ENCODE measurements at regions not wholly inside any gene's neighbourhood (a gene's known extent, or its start where the extent isn't known, plus 50 kb on each side); places are given as distances from the start of the nearest gene placed in this dataset.

DNA sequence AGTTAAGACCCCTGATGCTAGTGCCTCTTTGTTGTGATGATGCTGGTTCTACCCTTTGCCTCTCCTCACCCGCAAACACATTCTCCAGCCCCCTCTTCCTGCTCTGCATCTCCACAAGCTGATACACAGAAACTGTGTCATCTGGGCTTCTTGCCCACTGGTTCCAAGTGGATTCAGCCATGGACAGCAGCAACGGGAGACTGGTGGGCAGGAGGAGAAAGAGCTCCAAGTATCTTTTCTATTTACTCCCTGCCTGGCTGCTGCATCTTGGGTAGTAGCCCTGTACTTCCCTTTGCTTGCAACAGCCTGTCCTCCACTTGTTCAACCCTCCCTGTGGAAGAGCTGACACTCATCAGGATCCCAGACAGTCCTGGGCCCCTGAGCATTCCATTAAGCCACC lies 655.1 kb upstream of the RAB6C start:
- H3K79me2 ChIP-seq (ENCODE audit: control insufficient read depth, low read length) = no peaks in the 10 kb centered on the region
- H3K9me3 ChIP-seq (ENCODE audit: control insufficient read depth, insufficient read depth, low read length) = no peaks in the 10 kb centered on the region
- no peak overlapping the region for H3K4me2 ChIP-seq (ENCODE audit: low read length)
- H3K27me3 ChIP-seq (ENCODE audit: control insufficient read depth, low read length) = no peaks in the 10 kb centered on the region
- H3K4me3 ChIP-seq (ENCODE audit: low read length) = no peak overlapping the region
- TF ChIP-seq, protein P1, sequence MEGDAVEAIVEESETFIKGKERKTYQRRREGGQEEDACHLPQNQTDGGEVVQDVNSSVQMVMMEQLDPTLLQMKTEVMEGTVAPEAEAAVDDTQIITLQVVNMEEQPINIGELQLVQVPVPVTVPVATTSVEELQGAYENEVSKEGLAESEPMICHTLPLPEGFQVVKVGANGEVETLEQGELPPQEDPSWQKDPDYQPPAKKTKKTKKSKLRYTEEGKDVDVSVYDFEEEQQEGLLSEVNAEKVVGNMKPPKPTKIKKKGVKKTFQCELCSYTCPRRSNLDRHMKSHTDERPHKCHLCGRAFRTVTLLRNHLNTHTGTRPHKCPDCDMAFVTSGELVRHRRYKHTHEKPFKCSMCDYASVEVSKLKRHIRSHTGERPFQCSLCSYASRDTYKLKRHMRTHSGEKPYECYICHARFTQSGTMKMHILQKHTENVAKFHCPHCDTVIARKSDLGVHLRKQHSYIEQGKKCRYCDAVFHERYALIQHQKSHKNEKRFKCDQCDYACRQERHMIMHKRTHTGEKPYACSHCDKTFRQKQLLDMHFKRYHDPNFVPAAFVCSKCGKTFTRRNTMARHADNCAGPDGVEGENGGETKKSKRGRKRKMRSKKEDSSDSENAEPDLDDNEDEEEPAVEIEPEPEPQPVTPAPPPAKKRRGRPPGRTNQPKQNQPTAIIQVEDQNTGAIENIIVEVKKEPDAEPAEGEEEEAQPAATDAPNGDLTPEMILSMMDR (IDR thresholded peaks at IDR 0.05; ENCODE audit: low read depth, low read length, poor library complexity, severe bottlenecking) = no peak
- TF ChIP-seq EZH2phosphoT487 (IDR thresholded peaks at IDR 0.05; ENCODE audit: borderline replicate concordance, low read length) = no peak
- H3K27ac ChIP-seq (ENCODE audit: low read depth, low read length) = no peak overlapping the region
- H3K4me1 ChIP-seq (ENCODE audit: control insufficient read depth, low read length) = no peaks in the 10 kb centered on the region
- H3F3A ChIP-seq (ENCODE audit: control insufficient read depth, insufficient read depth) = no peaks in the 10 kb centered on the region
- no peaks in the 10 kb centered on the region for H3K36me3 ChIP-seq (ENCODE audit: control insufficient read depth, low read length)
- no peaks in the 10 kb centered on the region for H4K20me1 ChIP-seq (ENCODE audit: control insufficient read depth, insufficient read depth, low read depth, low read length)
- H3K9me2 ChIP-seq (replicated peaks; ENCODE audit: control insufficient read depth, low read length) = no peaks in the 10 kb centered on the region

DNA sequence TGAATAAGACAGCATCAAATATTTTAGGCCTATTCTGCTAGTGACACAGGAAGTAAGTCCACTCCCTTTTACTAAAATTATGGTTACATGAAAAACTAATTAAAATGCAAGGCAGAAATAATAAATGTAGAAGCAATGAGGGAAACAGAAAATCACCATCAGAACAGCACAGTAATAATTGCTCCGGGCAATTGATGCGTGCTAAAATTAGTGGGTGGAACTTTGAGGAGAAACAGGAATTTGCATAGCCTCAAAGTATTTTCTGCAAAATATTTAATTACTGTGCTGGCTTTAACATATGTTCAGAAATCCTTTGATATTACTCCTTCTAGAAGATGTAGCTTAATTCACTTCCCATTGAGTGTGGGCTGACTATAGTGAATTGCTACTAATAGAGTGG lies 654.3 kb upstream of the RAB6C start:
- H3K36me3 ChIP-seq (ENCODE audit: control insufficient read depth, low read length) = no peaks in the 10 kb centered on the region
- H3K79me2 ChIP-seq (ENCODE audit: control insufficient read depth, low read length) = no peaks in the 10 kb centered on the region
- H3K4me3 ChIP-seq (ENCODE audit: low read length) = no peak overlapping the region
- no peaks in the 10 kb centered on the region for H3K9me2 ChIP-seq (replicated peaks; ENCODE audit: control insufficient read depth, low read length)
- no peaks in the 10 kb centered on the region for H3K27me3 ChIP-seq (ENCODE audit: control insufficient read depth, low read length)
- H4K20me1 ChIP-seq (ENCODE audit: control insufficient read depth, insufficient read depth, low read depth, low read length) = no peaks in the 10 kb centered on the region
- TF ChIP-seq EZH2phosphoT487 (IDR thresholded peaks at IDR 0.05; ENCODE audit: borderline replicate concordance, low read length) = no peak
- TF ChIP-seq, protein P1 (IDR thresholded peaks at IDR 0.05; ENCODE audit: low read depth, low read length, poor library complexity, severe bottlenecking) = no peak
- H3K4me2 ChIP-seq (ENCODE audit: low read length) = no peak overlapping the region
- no peak overlapping the region for H3K27ac ChIP-seq (ENCODE audit: low read depth, low read length)
- no peaks in the 10 kb centered on the region for H3K4me1 ChIP-seq (ENCODE audit: control insufficient read depth, low read length)
- H3K9me3 ChIP-seq (ENCODE audit: control insufficient read depth, insufficient read depth, low read length) = no peaks in the 10 kb centered on the region
- H3F3A ChIP-seq (ENCODE audit: control insufficient read depth, insufficient read depth) = no peaks in the 10 kb centered on the region

DNA sequence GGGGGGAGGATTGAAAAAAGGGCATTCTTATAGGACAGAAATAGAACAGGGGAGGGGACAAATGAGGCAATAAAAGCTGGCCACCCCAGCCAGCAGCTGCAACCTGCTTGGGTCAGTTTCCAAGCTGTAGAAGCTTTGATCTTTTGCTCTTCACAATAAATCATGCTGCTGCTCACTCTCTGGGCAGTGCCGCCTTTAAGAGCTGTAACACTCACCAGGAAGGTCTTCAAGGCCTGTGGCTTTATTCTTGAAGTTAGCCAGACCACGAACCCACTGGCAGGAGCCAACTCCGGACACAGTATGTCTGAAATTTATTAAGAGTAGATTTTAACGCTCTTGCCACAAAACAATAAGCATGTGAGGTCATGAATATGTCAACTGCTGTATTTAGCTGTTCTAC lies 649.9 kb upstream of the RAB6C start:
- H3K9me2 ChIP-seq (replicated peaks; ENCODE audit: control insufficient read depth, low read length) = no peaks in the 10 kb centered on the region
- no peaks in the 10 kb centered on the region for H3K27me3 ChIP-seq (ENCODE audit: control insufficient read depth, low read length)
- no peaks in the 10 kb centered on the region for H4K20me1 ChIP-seq (ENCODE audit: control insufficient read depth, insufficient read depth, low read depth, low read length)
- no peaks in the 10 kb centered on the region for H3K4me1 ChIP-seq (ENCODE audit: control insufficient read depth, low read length)
- no peaks in the 10 kb centered on the region for H3K36me3 ChIP-seq (ENCODE audit: control insufficient read depth, low read length)
- no peak overlapping the region for H3K4me3 ChIP-seq (ENCODE audit: low read length)
- H3K4me2 ChIP-seq (ENCODE audit: low read length) = no peak overlapping the region
- H3K9me3 ChIP-seq (ENCODE audit: control insufficient read depth, insufficient read depth, low read length) = no peaks in the 10 kb centered on the region
- H3K27ac ChIP-seq (ENCODE audit: low read depth, low read length) = no peak overlapping the region
- no peak for TF ChIP-seq EZH2phosphoT487 (IDR thresholded peaks at IDR 0.05; ENCODE audit: borderline replicate concordance, low read length)
- TF ChIP-seq, protein P1 (IDR thresholded peaks at IDR 0.05; ENCODE audit: low read depth, low read length, poor library complexity, severe bottlenecking) = no peak
- H3F3A ChIP-seq (ENCODE audit: control insufficient read depth, insufficient read depth) = no peaks in the 10 kb centered on the region
- H3K79me2 ChIP-seq (ENCODE audit: control insufficient read depth, low read length) = no peaks in the 10 kb centered on the region

DNA sequence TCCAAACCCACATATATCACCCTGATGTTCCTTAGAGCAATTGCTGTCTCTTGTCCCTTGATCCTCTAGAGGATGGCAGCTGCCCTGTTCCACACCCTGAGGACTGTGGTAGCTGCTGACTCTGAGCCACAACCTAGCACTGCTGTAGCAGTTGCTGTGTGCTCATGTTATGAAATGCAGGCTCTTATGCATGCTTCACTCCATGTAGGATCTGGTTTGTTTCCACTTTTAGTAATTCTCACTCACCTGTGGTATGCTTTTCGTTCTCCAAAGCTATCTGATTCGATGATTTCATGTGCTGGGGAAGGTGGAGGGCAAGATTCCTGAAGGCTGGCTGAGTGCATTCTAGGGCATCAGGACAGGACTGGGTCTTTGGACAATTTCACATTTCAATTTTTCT lies 649.0 kb upstream of the RAB6C start:
- no peaks in the 10 kb centered on the region for H3K36me3 ChIP-seq (ENCODE audit: control insufficient read depth, low read length)
- no peaks in the 10 kb centered on the region for H3F3A ChIP-seq (ENCODE audit: control insufficient read depth, insufficient read depth)
- H3K4me3 ChIP-seq (ENCODE audit: low read length) = no peak overlapping the region
- no peaks in the 10 kb centered on the region for H3K4me1 ChIP-seq (ENCODE audit: control insufficient read depth, low read length)
- TF ChIP-seq EZH2phosphoT487 (IDR thresholded peaks at IDR 0.05; ENCODE audit: borderline replicate concordance, low read length) = no peak
- TF ChIP-seq, protein P1 (IDR thresholded peaks at IDR 0.05; ENCODE audit: low read depth, low read length, poor library complexity, severe bottlenecking) = no peak
- no peaks in the 10 kb centered on the region; the same call in 1 of the 2 replicates for H3K9me2 ChIP-seq (replicated peaks; ENCODE audit: control insufficient read depth, low read length)
- no peaks in the 10 kb centered on the region for H3K79me2 ChIP-seq (ENCODE audit: control insufficient read depth, low read length)
- H4K20me1 ChIP-seq (ENCODE audit: control insufficient read depth, insufficient read depth, low read depth, low read length) = no peaks in the 10 kb centered on the region
- no peaks in the 10 kb centered on the region for H3K9me3 ChIP-seq (ENCODE audit: control insufficient read depth, insufficient read depth, low read length)
- no peak overlapping the region for H3K27ac ChIP-seq (ENCODE audit: low read depth, low read length)
- no peak overlapping the region for H3K4me2 ChIP-seq (ENCODE audit: low read length)
- no peaks in the 10 kb centered on the region for H3K27me3 ChIP-seq (ENCODE audit: control insufficient read depth, low read length)

Data from DOHH2 (cell line).